Prostate gland (tissue), 2 donors: ENCODE measurements at regions not wholly inside any gene's neighbourhood (a gene's known extent, or its start where the extent isn't known, plus 50 kb on each side); places are given as distances from the start of the nearest gene placed in this dataset.

Experiments
- DNase-seq: peaks from one replicate; pipeline ENCODE4 v3.0.0-alpha.2; 2019; ENCODE audit warnings: low spot score
- H3K27ac ChIP-seq, 2 donors: fragments of 200-600 bp; sonication (generic); 2 replicates each; pipeline ENCODE4 v1.5.1; 2017 to 2019
- H3K27me3 ChIP-seq: fragments of 200-600 bp; sonication (generic); replicated peaks from 2 replicates; pipeline ENCODE4 v1.5.1; 2019; ENCODE audit not compliant: insufficient read depth
- H3K36me3 ChIP-seq, 2 donors: fragments of 200-600 bp; sonication (generic); 1 replicate in 1 of 2; 2 replicates in 1 of 2; pipeline versions ENCODE4 v1.5.1 to v1.8.1; 2017 to 2019
- H3K4me1 ChIP-seq: fragments of 200-600 bp; sonication (generic); replicated peaks from 2 replicates; pipeline ENCODE4 v1.5.1; 2019
- H3K4me3 ChIP-seq, 2 donors: fragments of 200-600 bp; sonication (generic); 2 replicates each; pipeline ENCODE4 v1.5.1; 2017 to 2019
- H3K9me3 ChIP-seq: fragments of 200-600 bp; sonication (generic); 2 replicates; pipeline ENCODE4 v1.5.1; 2017
- CTCF ChIP-seq, 4 experiments: fragments of 200-600 bp in 2 of 4; fragments of 450-650 bp in 2 of 4; sonication (generic) in 2 of 4; IDR thresholded peaks; 1 replicate in 3 of 4; 2 replicates in 1 of 4; pipeline ENCODE4 v1.5.1; 2016 to 2019; ENCODE audit warnings: antibody characterized with exemption in 4 of 4, mild to moderate bottlenecking in 2 of 4, moderate library complexity in 2 of 4
- POLR2A ChIP-seq: fragments of 450-650 bp; IDR thresholded peaks from one replicate; pipeline ENCODE4 v1.6.1; 2016; ENCODE audit warnings: antibody characterized with exemption, mild to moderate bottlenecking
- POLR2AphosphoS5 ChIP-seq: sonication (generic); formaldehyde crosslinking; IDR thresholded peaks from one replicate; pipeline ENCODE4 v1.6.1; 2017; ENCODE audit warnings: antibody characterized with exemption
- WGBS: methylation state at CpG from one replicate; pipeline ENCODE4 v1.1.5; 2018; 5-methylcytosine and 5-hydroxymethylcytosine counted together
- intact Hi-C: fragments of 100-400 bp; cut with DNase I; formaldehyde crosslinking; loops from one replicate; pipeline ENCODE4 v1.14.2; 2022

DNA sequence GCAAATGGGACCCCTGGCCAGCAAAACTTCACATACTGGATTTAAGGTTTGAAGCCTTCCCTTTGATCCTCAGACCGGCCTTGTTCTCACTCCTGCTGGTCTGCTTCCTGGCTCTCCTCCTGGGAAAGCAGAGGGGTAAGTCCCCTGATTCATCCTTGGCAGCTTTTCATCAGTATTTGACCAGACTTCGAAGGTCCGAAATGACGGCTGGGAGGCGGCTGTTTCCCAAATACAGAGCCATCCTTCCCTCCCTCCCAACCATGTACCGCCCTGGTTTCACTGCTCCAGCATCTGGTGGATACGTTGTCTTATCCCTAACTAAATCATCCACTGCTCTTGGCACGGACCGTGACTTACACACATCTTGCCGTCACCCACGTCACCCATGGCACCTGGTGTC, 265.5 kb downstream of the BCOR start:
- H3K4me1 ChIP-seq, result no peaks in the 10 kb centered on the region
- H3K27ac ChIP-seq, result no peak overlapping the region
- TF ChIP-seq CTCF (IDR thresholded peaks at IDR 0.05) (no peak), POLR2A (no peak), POLR2AphosphoS5 (no peak)
- no peak overlapping the region for H3K4me3 ChIP-seq
- no peaks in the 10 kb centered on the region for H3K27me3 ChIP-seq
- H3K36me3 ChIP-seq, result no peaks in the 10 kb centered on the region
- DNase-seq, result no peak
- intact Hi-C loops, result no loop called here
- 61% methylated on average over 11 of the region's 11 CpGs for WGBS
- H3K9me3 ChIP-seq, result no peaks in the 10 kb centered on the region

GRCh38 chrX:39834600-39834999, 263.2 kb downstream of the BCOR start:
- no peak for DNase-seq
- H3K36me3 ChIP-seq, result no peaks in the 10 kb centered on the region
- no peak overlapping the region for H3K27ac ChIP-seq
- H3K4me3 ChIP-seq, result no peak overlapping the region
- TF ChIP-seq CTCF (IDR thresholded peaks at IDR 0.05) (no peak), POLR2AphosphoS5 (no peak), POLR2A (no peak)
- intact Hi-C loops, result no loop called here
- no peaks in the 10 kb centered on the region for H3K4me1 ChIP-seq
- no peaks in the 10 kb centered on the region for H3K27me3 ChIP-seq
- no peaks in the 10 kb centered on the region for H3K9me3 ChIP-seq
- 97% methylated on average over 3 of the region's 3 CpGs for WGBS

DNA sequence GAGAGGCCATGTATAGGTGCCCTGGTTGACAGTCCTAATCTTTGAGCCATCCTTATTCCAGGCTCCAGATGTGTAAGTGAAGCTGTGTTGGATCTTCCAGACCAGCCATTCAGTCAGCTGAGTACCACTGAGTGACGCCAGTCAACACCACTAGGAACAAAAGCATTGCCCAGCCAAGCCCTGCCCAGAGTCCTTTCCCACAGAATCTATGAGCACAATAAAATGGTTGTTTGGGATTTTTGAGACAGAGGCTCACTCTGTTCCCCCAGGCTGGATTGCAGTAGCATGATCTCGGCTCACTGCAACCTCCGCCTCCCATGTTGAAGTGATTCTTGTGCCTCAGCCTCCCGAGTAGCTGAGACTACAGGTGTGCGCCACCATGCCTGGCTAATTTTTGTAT, 262.5 kb downstream of the BCOR start:
- no peak for DNase-seq
- Histone ChIP-seq H3K4me3 (no peak overlapping the region), H3K9me3 (no peaks in the 10 kb centered on the region), H3K36me3 (no peaks in the 10 kb centered on the region), H3K27me3 (no peaks in the 10 kb centered on the region), H3K4me1 (no peaks in the 10 kb centered on the region), H3K27ac (no peak overlapping the region)
- intact Hi-C loops, result no loop called here
- WGBS, result 88% methylated on average over 5 of the region's 5 CpGs
- no peak for TF ChIP-seq CTCF (IDR thresholded peaks at IDR 0.05)
- no peak for TF ChIP-seq POLR2AphosphoS5
- TF ChIP-seq POLR2A, result no peak

GRCh38 chrX:39835776-39836175, 262.0 kb downstream of the BCOR start:
- no peak for DNase-seq
- Histone ChIP-seq H3K9me3 (no peaks in the 10 kb centered on the region), H3K4me3 (no peak overlapping the region), H3K36me3 (no peaks in the 10 kb centered on the region), H3K4me1 (no peaks in the 10 kb centered on the region), H3K27me3 (no peaks in the 10 kb centered on the region), H3K27ac (no peak overlapping the region)
- 100% methylated on average over 1 of the region's 1 CpG for WGBS
- no peak for TF ChIP-seq CTCF (IDR thresholded peaks at IDR 0.05)
- TF ChIP-seq POLR2AphosphoS5, result no peak
- intact Hi-C loops, result no loop called here

GRCh38 chrX:39836802-39837420, 260.8 kb downstream of the BCOR start:
- Histone ChIP-seq H3K4me3 (no peak overlapping the region), H3K27ac (no peak overlapping the region), H3K27me3 (no peaks in the 10 kb centered on the region), H3K36me3 (no peaks in the 10 kb centered on the region), H3K9me3 (no peaks in the 10 kb centered on the region), H3K4me1 (no peaks in the 10 kb centered on the region)
- whole genome bisulfite sequencing, result 55% methylated on average over 5 of the region's 8 CpGs
- intact Hi-C loops, result no loop called here
- no peak for DNase-seq
- TF ChIP-seq POLR2AphosphoS5, result no peak
- no peak for TF ChIP-seq POLR2A
- no peak for TF ChIP-seq CTCF (IDR thresholded peaks at IDR 0.05)
